Right lobe of liver (tissue), 4 donors: ENCODE measurements at regions not wholly inside any gene's neighbourhood (a gene's known extent, or its start where the extent isn't known, plus 50 kb on each side); places are given as distances from the start of the nearest gene placed in this dataset.

Experiments used
- POLR2A ChIP-seq: fragments of 450-650 bp; IDR thresholded peaks from one replicate; pipeline ENCODE4 v1.6.1; 2017; ENCODE audit warnings: antibody characterized with exemption, mild to moderate bottlenecking
- TF ChIP-seq, protein P1 (sequence below), 4 donors: fragments of 200-600 bp in 3 of 4; fragments of 450-650 bp in 1 of 4; IDR thresholded peaks; one replicate each; pipeline versions ENCODE4 v1.5.1 to v1.8.0; 2016 to 2022; ENCODE audit warnings: antibody characterized with exemption in 4 of 4, mild to moderate bottlenecking in 2 of 4
- donor health status: DM: no; HTN: no; CAD: no.
- donor health status: DM: no; HTN: no; CAD: no.
- donor health status: DM: no; HTN: yes; CAD: no.

DNA sequence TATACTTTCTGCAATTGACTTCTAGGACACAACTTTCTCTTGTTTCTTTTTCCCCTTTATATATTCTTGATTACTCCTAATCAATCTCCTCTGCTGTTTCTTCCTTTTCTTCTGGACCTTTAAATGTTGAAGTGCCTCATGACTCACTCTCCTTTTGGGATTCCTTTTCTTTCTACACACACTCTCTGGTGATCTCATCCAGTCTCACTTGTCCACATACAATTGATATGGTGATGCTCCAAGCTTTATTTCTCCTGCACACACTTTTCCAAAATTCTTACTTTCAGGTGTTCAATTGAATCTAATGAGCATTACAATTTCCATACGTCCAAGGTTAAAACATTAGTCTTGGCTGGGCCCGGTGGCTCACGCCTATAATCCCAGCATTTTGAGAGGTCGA lies 794.8 kb upstream of the EPHA5 start:
- TF ChIP-seq POLR2A: no peak
- TF ChIP-seq, protein P1, sequence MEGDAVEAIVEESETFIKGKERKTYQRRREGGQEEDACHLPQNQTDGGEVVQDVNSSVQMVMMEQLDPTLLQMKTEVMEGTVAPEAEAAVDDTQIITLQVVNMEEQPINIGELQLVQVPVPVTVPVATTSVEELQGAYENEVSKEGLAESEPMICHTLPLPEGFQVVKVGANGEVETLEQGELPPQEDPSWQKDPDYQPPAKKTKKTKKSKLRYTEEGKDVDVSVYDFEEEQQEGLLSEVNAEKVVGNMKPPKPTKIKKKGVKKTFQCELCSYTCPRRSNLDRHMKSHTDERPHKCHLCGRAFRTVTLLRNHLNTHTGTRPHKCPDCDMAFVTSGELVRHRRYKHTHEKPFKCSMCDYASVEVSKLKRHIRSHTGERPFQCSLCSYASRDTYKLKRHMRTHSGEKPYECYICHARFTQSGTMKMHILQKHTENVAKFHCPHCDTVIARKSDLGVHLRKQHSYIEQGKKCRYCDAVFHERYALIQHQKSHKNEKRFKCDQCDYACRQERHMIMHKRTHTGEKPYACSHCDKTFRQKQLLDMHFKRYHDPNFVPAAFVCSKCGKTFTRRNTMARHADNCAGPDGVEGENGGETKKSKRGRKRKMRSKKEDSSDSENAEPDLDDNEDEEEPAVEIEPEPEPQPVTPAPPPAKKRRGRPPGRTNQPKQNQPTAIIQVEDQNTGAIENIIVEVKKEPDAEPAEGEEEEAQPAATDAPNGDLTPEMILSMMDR (IDR thresholded peaks at IDR 0.05): no peak
